Neural progenitor cell (in vitro differentiated cells): ENCODE measurements at regions not wholly inside any gene's neighbourhood (a gene's known extent, or its start where the extent isn't known, plus 50 kb on each side); places are given as distances from the start of the nearest gene placed in this dataset.

ENCODE experiments used
- CTCF ChIP-seq: fragments of 200-600 bp; sonication (generic); IDR thresholded peaks from 2 replicates; pipeline ENCODE4 v1.5.1; 2017; ENCODE audit warnings: antibody characterized with exemption, mild to moderate bottlenecking
- EZH2 ChIP-seq: fragments of 200-600 bp; sonication (generic); IDR thresholded peaks from 2 replicates; pipeline ENCODE4 v1.6.1; 2017; ENCODE audit warnings: antibody characterized with exemption, mild to moderate bottlenecking, moderate library complexity
- EZH2phosphoT487 ChIP-seq: fragments of 200-600 bp; sonication (generic); IDR thresholded peaks from 2 replicates; pipeline ENCODE4 v1.6.1; 2017; ENCODE audit warnings: antibody characterized with exemption

- no peak for TF ChIP-seq CTCF
- no peak for TF ChIP-seq EZH2
- TF ChIP-seq EZH2phosphoT487 = no peak
These were observed 122.7 kb downstream of the SINHCAF start for GRCh38 chr12:31203261-31203660.
